GM12878 (cell line): ENCODE measurements at regions not wholly inside any gene's neighbourhood (a gene's known extent, or its start where the extent isn't known, plus 50 kb on each side); places are given as distances from the start of the nearest gene placed in this dataset.

ENCODE experiments used
- POLR2AphosphoS5 ChIP-seq: IDR thresholded peaks from 2 replicates; pipeline ENCODE4 v1.6.1; 2011; ENCODE audit warnings: mild to moderate bottlenecking, low read length, inconsistent platforms
- RCOR1 ChIP-seq: conservative IDR thresholded peaks from 2 replicates; pipeline ENCODE4 v1.6.1; 2012; ENCODE audit warnings: low read depth, low read length, improper control_type of control experiment
- SUZ12 ChIP-seq: fragments of 200-600 bp; sonication (generic); IDR thresholded peaks from one replicate; pipeline ENCODE4 v1.6.1; 2018; ENCODE audit warnings: antibody characterized with exemption, mild to moderate bottlenecking; ENCODE audit not compliant: unreplicated experiment
- TF ChIP-seq, protein P1 (sequence below): IDR thresholded peaks from 2 replicates; pipeline ENCODE4 v1.6.1; 2012; ENCODE audit warnings: low read depth, low read length, improper control_type of control experiment
- TF ChIP-seq, protein P2 (sequence below), 3 experiments: IDR thresholded peaks in 2 of 3; conservative IDR thresholded peaks in 1 of 3; 2 replicates each; pipeline ENCODE4 v1.5.1; 2011; ENCODE audit warnings: low read depth in 3 of 3, low read length in 3 of 3, mild to moderate bottlenecking in 3 of 3, control low read depth in 2 of 3, moderate library complexity in 2 of 3, inconsistent platforms in 1 of 3, mixed read lengths in 1 of 3; ENCODE audit not compliant: control insufficient read depth in 2 of 3, insufficient read depth in 1 of 3; ENCODE audit errors: extremely low read depth in 1 of 3
- TF ChIP-seq, protein P3 (sequence below): IDR thresholded peaks from 2 replicates; pipeline ENCODE4 v1.6.1; 2012; ENCODE audit warnings: mild to moderate bottlenecking, low read depth, low read length

DNA sequence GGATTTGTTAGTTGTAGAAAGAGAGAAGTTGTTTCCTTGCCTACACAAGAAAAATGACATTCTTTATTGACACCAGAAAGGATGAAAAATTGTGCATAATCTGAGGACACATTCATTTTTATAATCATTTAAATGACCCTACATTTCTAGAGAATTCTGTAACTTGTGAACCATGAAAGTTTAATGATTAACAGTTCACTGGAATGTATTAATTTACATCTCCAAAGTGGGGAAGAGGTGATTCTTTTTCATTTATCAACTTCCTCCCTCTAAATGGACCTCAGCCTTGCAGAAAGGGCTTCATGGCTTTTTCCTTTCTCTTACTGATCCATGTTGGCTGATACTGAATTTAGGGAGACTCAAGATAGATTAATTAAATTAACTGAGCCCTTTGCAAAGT lies 565.2 kb upstream of the LINC00305 start:
- TF ChIP-seq, protein P1, sequence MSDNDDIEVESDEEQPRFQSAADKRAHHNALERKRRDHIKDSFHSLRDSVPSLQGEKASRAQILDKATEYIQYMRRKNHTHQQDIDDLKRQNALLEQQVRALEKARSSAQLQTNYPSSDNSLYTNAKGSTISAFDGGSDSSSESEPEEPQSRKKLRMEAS: no peak
- no peak for TF ChIP-seq SUZ12
- TF ChIP-seq RCOR1: no peak
- TF ChIP-seq, protein P2, sequence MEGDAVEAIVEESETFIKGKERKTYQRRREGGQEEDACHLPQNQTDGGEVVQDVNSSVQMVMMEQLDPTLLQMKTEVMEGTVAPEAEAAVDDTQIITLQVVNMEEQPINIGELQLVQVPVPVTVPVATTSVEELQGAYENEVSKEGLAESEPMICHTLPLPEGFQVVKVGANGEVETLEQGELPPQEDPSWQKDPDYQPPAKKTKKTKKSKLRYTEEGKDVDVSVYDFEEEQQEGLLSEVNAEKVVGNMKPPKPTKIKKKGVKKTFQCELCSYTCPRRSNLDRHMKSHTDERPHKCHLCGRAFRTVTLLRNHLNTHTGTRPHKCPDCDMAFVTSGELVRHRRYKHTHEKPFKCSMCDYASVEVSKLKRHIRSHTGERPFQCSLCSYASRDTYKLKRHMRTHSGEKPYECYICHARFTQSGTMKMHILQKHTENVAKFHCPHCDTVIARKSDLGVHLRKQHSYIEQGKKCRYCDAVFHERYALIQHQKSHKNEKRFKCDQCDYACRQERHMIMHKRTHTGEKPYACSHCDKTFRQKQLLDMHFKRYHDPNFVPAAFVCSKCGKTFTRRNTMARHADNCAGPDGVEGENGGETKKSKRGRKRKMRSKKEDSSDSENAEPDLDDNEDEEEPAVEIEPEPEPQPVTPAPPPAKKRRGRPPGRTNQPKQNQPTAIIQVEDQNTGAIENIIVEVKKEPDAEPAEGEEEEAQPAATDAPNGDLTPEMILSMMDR (IDR thresholded peaks at IDR 0.05 in 2 of 3, conservative IDR thresholded peaks at IDR 0.05 in 1 of 3; ENCODE audit: control insufficient read depth in 2 of 3, extremely low read depth in 1 of 3, insufficient read depth in 1 of 3, low read depth in 3 of 3, low read length in 3 of 3): no peak
- no peak for TF ChIP-seq POLR2AphosphoS5
- TF ChIP-seq, protein P3, sequence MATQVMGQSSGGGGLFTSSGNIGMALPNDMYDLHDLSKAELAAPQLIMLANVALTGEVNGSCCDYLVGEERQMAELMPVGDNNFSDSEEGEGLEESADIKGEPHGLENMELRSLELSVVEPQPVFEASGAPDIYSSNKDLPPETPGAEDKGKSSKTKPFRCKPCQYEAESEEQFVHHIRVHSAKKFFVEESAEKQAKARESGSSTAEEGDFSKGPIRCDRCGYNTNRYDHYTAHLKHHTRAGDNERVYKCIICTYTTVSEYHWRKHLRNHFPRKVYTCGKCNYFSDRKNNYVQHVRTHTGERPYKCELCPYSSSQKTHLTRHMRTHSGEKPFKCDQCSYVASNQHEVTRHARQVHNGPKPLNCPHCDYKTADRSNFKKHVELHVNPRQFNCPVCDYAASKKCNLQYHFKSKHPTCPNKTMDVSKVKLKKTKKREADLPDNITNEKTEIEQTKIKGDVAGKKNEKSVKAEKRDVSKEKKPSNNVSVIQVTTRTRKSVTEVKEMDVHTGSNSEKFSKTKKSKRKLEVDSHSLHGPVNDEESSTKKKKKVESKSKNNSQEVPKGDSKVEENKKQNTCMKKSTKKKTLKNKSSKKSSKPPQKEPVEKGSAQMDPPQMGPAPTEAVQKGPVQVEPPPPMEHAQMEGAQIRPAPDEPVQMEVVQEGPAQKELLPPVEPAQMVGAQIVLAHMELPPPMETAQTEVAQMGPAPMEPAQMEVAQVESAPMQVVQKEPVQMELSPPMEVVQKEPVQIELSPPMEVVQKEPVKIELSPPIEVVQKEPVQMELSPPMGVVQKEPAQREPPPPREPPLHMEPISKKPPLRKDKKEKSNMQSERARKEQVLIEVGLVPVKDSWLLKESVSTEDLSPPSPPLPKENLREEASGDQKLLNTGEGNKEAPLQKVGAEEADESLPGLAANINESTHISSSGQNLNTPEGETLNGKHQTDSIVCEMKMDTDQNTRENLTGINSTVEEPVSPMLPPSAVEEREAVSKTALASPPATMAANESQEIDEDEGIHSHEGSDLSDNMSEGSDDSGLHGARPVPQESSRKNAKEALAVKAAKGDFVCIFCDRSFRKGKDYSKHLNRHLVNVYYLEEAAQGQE: no peak
